Stomach (tissue), 4 donors: ENCODE measurements at regions not wholly inside any gene's neighbourhood (a gene's known extent, or its start where the extent isn't known, plus 50 kb on each side); places are given as distances from the start of the nearest gene placed in this dataset.

Experiments used
- CTCF ChIP-seq, 7 experiments: fragments of 450-650 bp in 4 of 7; fragments of 200-600 bp in 3 of 7; sonication (generic) in 3 of 7; IDR thresholded peaks; one replicate each; pipeline ENCODE4 v1.5.1; 2016 to 2019; ENCODE audit warnings: antibody characterized with exemption in 7 of 7, control low read depth in 2 of 7, mild to moderate bottlenecking in 1 of 7
- EP300 ChIP-seq: sonication (generic); formaldehyde crosslinking; IDR thresholded peaks from one replicate; pipeline ENCODE4 v1.6.1; 2017; ENCODE audit warnings: antibody characterized with exemption
- POLR2A ChIP-seq, 4 donors: fragments of 450-650 bp; IDR thresholded peaks; one replicate each; pipeline ENCODE4 v1.6.1; 2016; ENCODE audit warnings: antibody characterized with exemption in 4 of 4, control low read depth in 2 of 4, mild to moderate bottlenecking in 1 of 4, moderate library complexity in 1 of 4
- POLR2AphosphoS5 ChIP-seq, 3 donors: sonication (generic); formaldehyde crosslinking; IDR thresholded peaks; one replicate each; pipeline ENCODE4 v1.6.1; 2016; ENCODE audit warnings: antibody characterized with exemption in 3 of 3

GRCh38 chr4:22869235-22869634 lies 176.5 kb downstream of the GBA3 start:
- TF ChIP-seq CTCF (IDR thresholded peaks at IDR 0.05) = no peak
- TF ChIP-seq POLR2AphosphoS5 (IDR thresholded peaks at IDR 0.05) = no peak
- no peak for TF ChIP-seq EP300
- TF ChIP-seq POLR2A (IDR thresholded peaks at IDR 0.05) = no peak
